Panc1 (cell line): ENCODE measurements at regions not wholly inside any gene's neighbourhood (a gene's known extent, or its start where the extent isn't known, plus 50 kb on each side); places are given as distances from the start of the nearest gene placed in this dataset.

Experiments used
- ATAC-seq: fragments of 200-7000 bp; cut with Tn5 transposase; 2 replicates; pipeline ENCODE4 v1.9.1; 2020; ENCODE audit warnings: mild to moderate bottlenecking, moderate library complexity
- BruUV-seq: library from RNA; stranded (reverse); fragments of 400-500 nt; replicated peaks from 2 replicates; lab custom pipeline; 2021; lab: Mats Ljungman, UMichigan
- CTCF ChIA-PET: fragments of 300-600 bp; sonication (Branson Sonifier 250); formaldehyde crosslinking; loops from one replicate; lab custom pipeline; 2022; ENCODE audit warnings: antibody characterized with exemption; lab: Charles Lee
- POLR2A ChIA-PET: fragments of 300-600 bp; sonication (Branson Sonifier 250); formaldehyde crosslinking; loops from one replicate; lab custom pipeline; 2022; ENCODE audit warnings: antibody characterized with exemption; lab: Charles Lee
- DNase-seq: peaks from one replicate; pipeline ENCODE4 v3.0.0-alpha.2; 2010; ENCODE audit warnings: low read depth, low spot score
- H3K27ac ChIP-seq: 2 replicates; pipeline ENCODE4 v1.5.1; 2011; ENCODE audit warnings: mild to moderate bottlenecking, low read length, inconsistent platforms
- H3K27me3 ChIP-seq: fragments of 200-500 bp; sonication (Bioruptor generic); 2 replicates; pipeline ENCODE4 v1.6.0; 2014; ENCODE audit warnings: low read length, inconsistent platforms; ENCODE audit not compliant: control insufficient read depth, insufficient read depth
- H3K36me3 ChIP-seq: fragments of 200-500 bp; sonication (Bioruptor generic); 2 replicates; pipeline ENCODE4 v1.5.1; 2014; ENCODE audit warnings: inconsistent platforms, mild to moderate bottlenecking, low read length, moderate library complexity; ENCODE audit not compliant: control insufficient read depth, insufficient read depth
- H3K4me1 ChIP-seq: 2 replicates; pipeline ENCODE4 v1.5.1; 2011; ENCODE audit warnings: inconsistent platforms, mild to moderate bottlenecking, low read length, moderate library complexity; ENCODE audit not compliant: control insufficient read depth, insufficient read depth
- H3K4me3 ChIP-seq, 2 experiments: 2 replicates each; pipeline ENCODE4 v1.5.1; 2011 to 2012; ENCODE audit warnings: low read depth in 2 of 2, low read length in 2 of 2, mild to moderate bottlenecking in 2 of 2, inconsistent platforms in 1 of 2, moderate library complexity in 1 of 2
- H3K9me3 ChIP-seq: fragments of 200-500 bp; sonication (Bioruptor generic); 2 replicates; pipeline ENCODE4 v1.5.1; 2014; ENCODE audit warnings: low read depth, mild to moderate bottlenecking, inconsistent platforms, low read length, moderate library complexity; ENCODE audit not compliant: control insufficient read depth, insufficient read depth
- POLR2AphosphoS5 ChIP-seq: IDR thresholded peaks from 2 replicates; pipeline ENCODE4 v1.6.1; 2012; ENCODE audit warnings: mild to moderate bottlenecking, low read depth, low read length, moderate library complexity
- SIN3A ChIP-seq: IDR thresholded peaks from 2 replicates; pipeline ENCODE4 v1.6.1; 2012; ENCODE audit warnings: low read depth, mild to moderate bottlenecking, low read length, moderate library complexity, borderline replicate concordance; ENCODE audit not compliant: insufficient read depth
- TCF7L2 ChIP-seq: IDR thresholded peaks from 2 replicates; pipeline ENCODE4 v1.6.1; 2011; ENCODE audit warnings: mild to moderate bottlenecking, low read depth, low read length, inconsistent platforms
- in situ Hi-C: cut with HindIII; loops from 2 replicates; pipeline ENCODE4 v1.10.0; 2016; ENCODE audit warnings: low sequenced_read_pairs, low pct_unique_long_range_greater_than_20kb
- intact Hi-C: fragments of 100-400 bp; cut with micrococcal nuclease; formaldehyde crosslinking; loops from one replicate; pipeline ENCODE4 v1.10.0; 2022; ENCODE audit not compliant: unreplicated experiment
- TF ChIP-seq, protein P1 (sequence below): fragments of 450-650 bp; IDR thresholded peaks from 2 replicates; pipeline ENCODE4 v1.5.1; 2017; ENCODE audit warnings: mild to moderate bottlenecking
- TF ChIP-seq, protein P2 (sequence below), 2 experiments: IDR thresholded peaks; 2 replicates each; pipeline ENCODE4 v1.6.1; 2011 to 2012; ENCODE audit warnings: low read depth in 2 of 2, control low read depth in 1 of 2, low read length in 1 of 2, mild to moderate bottlenecking in 1 of 2, moderate library complexity in 1 of 2; ENCODE audit not compliant: insufficient read depth in 1 of 2

DNA sequence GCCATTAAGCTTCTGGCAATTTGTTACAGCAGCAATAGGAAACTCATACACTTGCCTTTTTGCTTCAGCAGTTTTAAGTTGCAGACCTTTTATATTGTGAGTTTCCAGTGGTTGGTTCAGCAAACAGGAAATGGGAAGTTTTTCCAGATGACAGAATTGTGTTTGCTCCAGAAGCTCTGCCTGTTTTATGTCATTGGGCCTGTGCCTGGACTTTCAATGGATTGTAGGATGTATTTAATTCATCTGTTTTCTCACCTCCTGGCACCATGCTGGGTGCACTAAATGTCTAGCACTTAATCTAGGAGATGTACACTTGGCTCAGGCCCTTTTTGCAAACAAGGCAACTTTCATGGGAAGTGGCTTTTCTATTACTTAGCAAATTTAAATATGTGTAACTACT, 100.4 kb upstream of the CLINT1 start:
- H3K27me3 ChIP-seq = no peaks in the 10 kb centered on the region; the same call in 1 of the 2 replicates
- no peak for ATAC-seq
- ChIA-PET POLR2A (interaction anchor here (0.7 kb wide), 1 partner anchor 107 kb away, joined by 5 read pairs; no protein-coding TSS in a partner anchor), CTCF (no interaction called here)
- H3K4me1 ChIP-seq = no peaks in the 10 kb centered on the region
- BruUV-seq = no TSS peak
- no peak for DNase-seq
- no peak overlapping the region for H3K27ac ChIP-seq
- H3K9me3 ChIP-seq = no peaks in the 10 kb centered on the region
- no peaks in the 10 kb centered on the region for H3K36me3 ChIP-seq
- in situ Hi-C loops = no loop called here
- TF ChIP-seq, protein P1, sequence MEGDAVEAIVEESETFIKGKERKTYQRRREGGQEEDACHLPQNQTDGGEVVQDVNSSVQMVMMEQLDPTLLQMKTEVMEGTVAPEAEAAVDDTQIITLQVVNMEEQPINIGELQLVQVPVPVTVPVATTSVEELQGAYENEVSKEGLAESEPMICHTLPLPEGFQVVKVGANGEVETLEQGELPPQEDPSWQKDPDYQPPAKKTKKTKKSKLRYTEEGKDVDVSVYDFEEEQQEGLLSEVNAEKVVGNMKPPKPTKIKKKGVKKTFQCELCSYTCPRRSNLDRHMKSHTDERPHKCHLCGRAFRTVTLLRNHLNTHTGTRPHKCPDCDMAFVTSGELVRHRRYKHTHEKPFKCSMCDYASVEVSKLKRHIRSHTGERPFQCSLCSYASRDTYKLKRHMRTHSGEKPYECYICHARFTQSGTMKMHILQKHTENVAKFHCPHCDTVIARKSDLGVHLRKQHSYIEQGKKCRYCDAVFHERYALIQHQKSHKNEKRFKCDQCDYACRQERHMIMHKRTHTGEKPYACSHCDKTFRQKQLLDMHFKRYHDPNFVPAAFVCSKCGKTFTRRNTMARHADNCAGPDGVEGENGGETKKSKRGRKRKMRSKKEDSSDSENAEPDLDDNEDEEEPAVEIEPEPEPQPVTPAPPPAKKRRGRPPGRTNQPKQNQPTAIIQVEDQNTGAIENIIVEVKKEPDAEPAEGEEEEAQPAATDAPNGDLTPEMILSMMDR = no peak
- no peak for TF ChIP-seq POLR2AphosphoS5
- no peak for TF ChIP-seq TCF7L2
- TF ChIP-seq SIN3A = no peak
- TF ChIP-seq, protein P2, sequence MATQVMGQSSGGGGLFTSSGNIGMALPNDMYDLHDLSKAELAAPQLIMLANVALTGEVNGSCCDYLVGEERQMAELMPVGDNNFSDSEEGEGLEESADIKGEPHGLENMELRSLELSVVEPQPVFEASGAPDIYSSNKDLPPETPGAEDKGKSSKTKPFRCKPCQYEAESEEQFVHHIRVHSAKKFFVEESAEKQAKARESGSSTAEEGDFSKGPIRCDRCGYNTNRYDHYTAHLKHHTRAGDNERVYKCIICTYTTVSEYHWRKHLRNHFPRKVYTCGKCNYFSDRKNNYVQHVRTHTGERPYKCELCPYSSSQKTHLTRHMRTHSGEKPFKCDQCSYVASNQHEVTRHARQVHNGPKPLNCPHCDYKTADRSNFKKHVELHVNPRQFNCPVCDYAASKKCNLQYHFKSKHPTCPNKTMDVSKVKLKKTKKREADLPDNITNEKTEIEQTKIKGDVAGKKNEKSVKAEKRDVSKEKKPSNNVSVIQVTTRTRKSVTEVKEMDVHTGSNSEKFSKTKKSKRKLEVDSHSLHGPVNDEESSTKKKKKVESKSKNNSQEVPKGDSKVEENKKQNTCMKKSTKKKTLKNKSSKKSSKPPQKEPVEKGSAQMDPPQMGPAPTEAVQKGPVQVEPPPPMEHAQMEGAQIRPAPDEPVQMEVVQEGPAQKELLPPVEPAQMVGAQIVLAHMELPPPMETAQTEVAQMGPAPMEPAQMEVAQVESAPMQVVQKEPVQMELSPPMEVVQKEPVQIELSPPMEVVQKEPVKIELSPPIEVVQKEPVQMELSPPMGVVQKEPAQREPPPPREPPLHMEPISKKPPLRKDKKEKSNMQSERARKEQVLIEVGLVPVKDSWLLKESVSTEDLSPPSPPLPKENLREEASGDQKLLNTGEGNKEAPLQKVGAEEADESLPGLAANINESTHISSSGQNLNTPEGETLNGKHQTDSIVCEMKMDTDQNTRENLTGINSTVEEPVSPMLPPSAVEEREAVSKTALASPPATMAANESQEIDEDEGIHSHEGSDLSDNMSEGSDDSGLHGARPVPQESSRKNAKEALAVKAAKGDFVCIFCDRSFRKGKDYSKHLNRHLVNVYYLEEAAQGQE (IDR thresholded peaks at IDR 0.05; ENCODE audit: insufficient read depth in 1 of 2, low read depth in 2 of 2, low read length in 1 of 2) = no peak
- no peak overlapping the region for H3K4me3 ChIP-seq
- intact Hi-C loops = no loop called here

DNA sequence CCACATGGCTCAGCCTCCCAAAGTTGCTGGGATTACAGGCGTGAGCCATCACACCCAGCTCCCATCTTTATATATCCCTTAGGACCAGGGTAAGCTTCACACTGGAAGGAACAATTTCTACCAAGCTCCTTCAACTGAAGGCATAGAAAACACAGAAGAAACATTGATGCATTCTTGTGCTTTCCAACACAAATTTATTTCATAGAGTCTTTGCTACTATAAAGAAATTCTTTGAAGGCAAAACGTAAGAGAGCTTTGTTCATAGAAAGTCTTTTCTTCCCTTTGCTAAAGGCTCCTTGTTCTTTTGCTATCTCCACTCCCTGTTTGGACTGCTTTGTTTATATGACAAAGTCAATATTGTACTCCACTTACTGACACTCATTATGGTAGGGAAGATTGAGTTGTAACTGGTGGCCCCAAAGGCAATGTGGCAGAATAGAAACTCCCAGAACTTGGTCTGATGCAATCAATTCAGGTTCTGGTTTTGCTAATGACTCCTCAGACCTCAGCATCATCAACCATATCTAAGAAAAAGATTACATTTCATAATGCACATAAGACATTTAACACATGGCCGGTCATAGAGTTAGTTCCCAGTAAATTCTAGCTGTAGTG, 97.4 kb upstream of the CLINT1 start:
- BruUV-seq = no TSS peak
- ATAC-seq (no peak), DNase-seq (no peak)
- in situ Hi-C loops = no loop called here
- intact Hi-C loops = no loop called here
- Histone ChIP-seq H3K4me1 (no peaks in the 10 kb centered on the region), H3K4me3 (no peak overlapping the region), H3K27ac (no peak overlapping the region), H3K27me3 (no peaks in the 10 kb centered on the region; the same call in 1 of the 2 replicates), H3K9me3 (no peaks in the 10 kb centered on the region), H3K36me3 (no peaks in the 10 kb centered on the region)
- ChIA-PET POLR2A (no interaction called here), CTCF (no interaction called here)
- TF ChIP-seq POLR2AphosphoS5 = no peak
- TF ChIP-seq SIN3A = no peak
- TF ChIP-seq, protein P1 = no peak
- TF ChIP-seq TCF7L2 = no peak
- TF ChIP-seq, protein P2 (IDR thresholded peaks at IDR 0.05; ENCODE audit: insufficient read depth in 1 of 2, low read depth in 2 of 2, low read length in 1 of 2) = no peak
